ENCODE measurements at regions not wholly inside any gene's neighbourhood (a gene's known extent, or its start where the extent isn't known, plus 50 kb on each side); places are given as distances from the start of the nearest gene placed in this dataset.

- TF ChIP-seq, protein P1, sequence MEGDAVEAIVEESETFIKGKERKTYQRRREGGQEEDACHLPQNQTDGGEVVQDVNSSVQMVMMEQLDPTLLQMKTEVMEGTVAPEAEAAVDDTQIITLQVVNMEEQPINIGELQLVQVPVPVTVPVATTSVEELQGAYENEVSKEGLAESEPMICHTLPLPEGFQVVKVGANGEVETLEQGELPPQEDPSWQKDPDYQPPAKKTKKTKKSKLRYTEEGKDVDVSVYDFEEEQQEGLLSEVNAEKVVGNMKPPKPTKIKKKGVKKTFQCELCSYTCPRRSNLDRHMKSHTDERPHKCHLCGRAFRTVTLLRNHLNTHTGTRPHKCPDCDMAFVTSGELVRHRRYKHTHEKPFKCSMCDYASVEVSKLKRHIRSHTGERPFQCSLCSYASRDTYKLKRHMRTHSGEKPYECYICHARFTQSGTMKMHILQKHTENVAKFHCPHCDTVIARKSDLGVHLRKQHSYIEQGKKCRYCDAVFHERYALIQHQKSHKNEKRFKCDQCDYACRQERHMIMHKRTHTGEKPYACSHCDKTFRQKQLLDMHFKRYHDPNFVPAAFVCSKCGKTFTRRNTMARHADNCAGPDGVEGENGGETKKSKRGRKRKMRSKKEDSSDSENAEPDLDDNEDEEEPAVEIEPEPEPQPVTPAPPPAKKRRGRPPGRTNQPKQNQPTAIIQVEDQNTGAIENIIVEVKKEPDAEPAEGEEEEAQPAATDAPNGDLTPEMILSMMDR (conservative IDR thresholded peaks at IDR 0.05; ENCODE audit: low read length), result no peak
- no peak for TF ChIP-seq EZH2phosphoT487 (IDR thresholded peaks at IDR 0.05; ENCODE audit: borderline replicate concordance, low read depth, low read length)
Observed at GRCh38 chr13:81713201-81713600, 1372.3 kb upstream of the SPRY2 start.
